ENCODE measurements at regions not wholly inside any gene's neighbourhood (a gene's known extent, or its start where the extent isn't known, plus 50 kb on each side); places are given as distances from the start of the nearest gene placed in this dataset.

GRCh38 chr12:23423097-23423687 lies 526.3 kb downstream of the SOX5 start:
- TF ChIP-seq POLR2AphosphoS5 (IDR thresholded peaks at IDR 0.05; ENCODE audit: low read depth, low read length) (no peak), POLR2A (IDR thresholded peaks at IDR 0.05; ENCODE audit: low read depth, low read length) (no peak), TAF1 (IDR thresholded peaks at IDR 0.05; ENCODE audit: borderline replicate concordance, low read depth, low read length) (no peak)
